Renal cortical epithelial cell (primary cell): ENCODE measurements at regions not wholly inside any gene's neighbourhood (a gene's known extent, or its start where the extent isn't known, plus 50 kb on each side); places are given as distances from the start of the nearest gene placed in this dataset.

Experiments
- DNase-seq: peaks from one replicate; pipeline ENCODE4 v3.0.0-alpha.2; 2011; ENCODE audit warnings: low read depth

- peak; percentile 84 for DNase-seq
These were observed 432.2 kb upstream of the TRIB2 start for GRCh38 chr2:12284487-12284886.

GRCh38 chr2:12286347-12286746, 430.4 kb upstream of the TRIB2 start:
- DNase-seq = no peak

GRCh38 chr2:12287220-12287751, 429.4 kb upstream of the TRIB2 start:
- DNase-seq = peak; percentile 73

GRCh38 chr2:12288048-12288447, 428.7 kb upstream of the TRIB2 start:
- no peak for DNase-seq

GRCh38 chr2:12289120-12289802, 427.5 kb upstream of the TRIB2 start:
- no peak for DNase-seq

GRCh38 chr2:12291303-12291702, 425.4 kb upstream of the TRIB2 start:
- DNase-seq = no peak

GRCh38 chr2:12293874-12294273, 422.9 kb upstream of the TRIB2 start:
- no peak for DNase-seq

GRCh38 chr2:12295856-12296519, 420.7 kb upstream of the TRIB2 start:
- no peak for DNase-seq

- DNase-seq = peak; percentile 35
These were observed 419.8 kb upstream of the TRIB2 start for GRCh38 chr2:12296915-12297314.

- DNase-seq = no peak
These were observed 418.4 kb upstream of the TRIB2 start for GRCh38 chr2:12298352-12298751.

GRCh38 chr2:12299431-12299830, 417.3 kb upstream of the TRIB2 start:
- no peak for DNase-seq

- peak; percentile 68 for DNase-seq
These were observed 416.6 kb upstream of the TRIB2 start for GRCh38 chr2:12300019-12300602.

- DNase-seq = peak; percentile 52
These were observed 415.8 kb upstream of the TRIB2 start for GRCh38 chr2:12300927-12301326.

GRCh38 chr2:12302140-12302539, 414.6 kb upstream of the TRIB2 start:
- no peak for DNase-seq

- DNase-seq = no peak
These were observed 414.0 kb upstream of the TRIB2 start for GRCh38 chr2:12302691-12303090.

GRCh38 chr2:12303181-12304030, 413.3 kb upstream of the TRIB2 start:
- peak; percentile 99 for DNase-seq

- no peak for DNase-seq
These were observed 412.1 kb upstream of the TRIB2 start for GRCh38 chr2:12304564-12305171.

- no peak for DNase-seq
These were observed 410.8 kb upstream of the TRIB2 start for GRCh38 chr2:12305931-12306330.

- no peak for DNase-seq
These were observed 406.3 kb upstream of the TRIB2 start for GRCh38 chr2:12310399-12310798.

GRCh38 chr2:12313445-12314126, 403.1 kb upstream of the TRIB2 start:
- no peak for DNase-seq

GRCh38 chr2:12314127-12314760, 402.5 kb upstream of the TRIB2 start:
- DNase-seq = no peak
